NCI-H345 (cell line): ENCODE measurements at regions not wholly inside any gene's neighbourhood (a gene's known extent, or its start where the extent isn't known, plus 50 kb on each side); places are given as distances from the start of the nearest gene placed in this dataset.
"Not testable (repeated sequence)": the region's sequence is repeated elsewhere in the genome, so short reads cannot be mapped to it uniquely, and the experiment has no call there.

ENCODE experiments used
- DNase-seq: peaks from one replicate; lab custom pipeline; 2025; lab: John Stamatoyannopoulos, UW

GRCh38 chr9:102506406-102506805 lies 488.7 kb upstream of the CYLC2 start:
- DNase-seq: no peak

- DNase-seq: no peak
Measured at GRCh38 chr9:102499468-102499867, 495.7 kb upstream of the CYLC2 start.

GRCh38 chr9:102497709-102498108 lies 497.4 kb upstream of the CYLC2 start:
- no peak for DNase-seq

GRCh38 chr9:102486976-102487375 lies 508.2 kb upstream of the CYLC2 start:
- DNase-seq: not testable (repeated sequence)

GRCh38 chr9:102483651-102484050 lies 511.5 kb upstream of the CYLC2 start:
- no peak for DNase-seq

GRCh38 chr9:102482776-102483175 lies 512.4 kb upstream of the CYLC2 start:
- no peak for DNase-seq

- no peak for DNase-seq
Measured at GRCh38 chr9:102479191-102479590, 515.9 kb upstream of the CYLC2 start.

- no peak for DNase-seq
Measured at GRCh38 chr9:102474357-102474756, 520.8 kb upstream of the CYLC2 start.

GRCh38 chr9:102469430-102469829 lies 525.7 kb upstream of the CYLC2 start:
- not testable (repeated sequence) for DNase-seq

GRCh38 chr9:102461156-102461819 lies 533.8 kb upstream of the CYLC2 start:
- DNase-seq: no peak

GRCh38 chr9:102459828-102460227 lies 535.3 kb upstream of the CYLC2 start:
- no peak for DNase-seq

- no peak for DNase-seq
Measured at GRCh38 chr9:102456562-102456961, 538.6 kb upstream of the CYLC2 start.

GRCh38 chr9:102445906-102446305 lies 549.2 kb upstream of the CYLC2 start:
- DNase-seq: no peak

GRCh38 chr9:102445181-102445747 lies 549.9 kb upstream of the CYLC2 start:
- DNase-seq: no peak

- DNase-seq: no peak
Measured at GRCh38 chr9:102439583-102439982, 555.5 kb upstream of the CYLC2 start.

- not testable (repeated sequence) for DNase-seq
Measured at GRCh38 chr9:102436599-102436998, 558.5 kb upstream of the CYLC2 start.

- DNase-seq: no peak
Measured at GRCh38 chr9:102435427-102435826, 559.7 kb upstream of the CYLC2 start.

- no peak for DNase-seq
Measured at GRCh38 chr9:102434545-102434944, 560.6 kb upstream of the CYLC2 start.

- no peak for DNase-seq
Measured at GRCh38 chr9:102428305-102428704, 566.8 kb upstream of the CYLC2 start.

GRCh38 chr9:102416251-102416650 lies 578.9 kb upstream of the CYLC2 start:
- DNase-seq: not testable (repeated sequence)

GRCh38 chr9:102405218-102405867 lies 589.8 kb upstream of the CYLC2 start:
- no peak for DNase-seq

GRCh38 chr9:102403514-102403913 lies 591.6 kb upstream of the CYLC2 start:
- DNase-seq: no peak

GRCh38 chr9:102398205-102398604 lies 596.9 kb upstream of the CYLC2 start:
- DNase-seq: no peak
